ENCODE measurements at regions not wholly inside any gene's neighbourhood (a gene's known extent, or its start where the extent isn't known, plus 50 kb on each side); places are given as distances from the start of the nearest gene placed in this dataset.
A peak's percentile ranks its signal among the peaks of the same experiment; 100 is the strongest.

DNA sequence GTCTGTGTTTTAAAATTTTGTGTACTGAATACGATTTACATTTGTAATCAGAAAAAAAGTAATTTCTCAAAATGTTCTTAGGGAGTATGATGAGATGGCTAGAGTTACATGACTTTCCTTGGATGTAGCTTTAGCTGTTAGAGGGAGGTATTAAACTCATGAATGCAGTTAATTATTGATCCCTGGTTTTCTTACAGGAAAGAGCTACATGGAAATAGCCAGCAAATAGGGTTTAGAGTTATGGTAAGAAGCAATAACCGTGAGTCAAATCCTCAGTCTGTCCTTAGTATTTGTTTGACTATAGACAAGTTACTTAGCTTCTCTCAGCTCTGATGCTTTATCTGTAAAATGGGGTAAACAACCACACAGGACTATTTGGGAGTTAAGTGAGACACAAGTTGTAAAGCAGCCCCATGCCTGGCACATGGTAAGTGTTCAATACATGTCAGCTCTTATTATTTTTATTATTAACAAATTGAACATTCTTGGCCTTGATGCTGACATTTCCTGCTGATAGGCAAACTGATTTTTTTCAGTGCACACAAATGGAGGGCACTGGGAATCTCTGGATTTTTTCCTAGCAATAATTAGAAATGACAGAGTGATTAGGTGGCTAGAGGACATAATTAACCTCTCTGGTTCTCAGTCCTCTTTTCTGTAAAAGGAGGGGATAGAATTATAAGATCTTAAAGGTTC, 204.5 kb upstream of the PHYHIPL start:
- Histone ChIP-seq H3K4me2 (no peak overlapping the region), H3K9ac (no peak overlapping the region), H4K20me1 (ENCODE audit: insufficient read depth) (no peaks in the 10 kb centered on the region), H3K9me2 (no peaks in the 10 kb centered on the region), H3K4me3 (ENCODE audit: low read depth in 2 of 2, low read length in 1 of 2) (no peak overlapping the region), H3K36me3 (replicated peaks in 1 of 2; ENCODE audit: control insufficient read depth in 1 of 2, insufficient read depth in 2 of 2, low read length in 1 of 2) (no peaks in the 10 kb centered on the region), H3K27ac (ENCODE audit: low read depth in 2 of 2, low read length in 1 of 2) (peak overlapping the region in 1 of 2 experiments; percentile 99; a peak in 3 of 4 replicates), H3K9me3 (no peaks in the 10 kb centered on the region), H3F3A (replicated peaks; ENCODE audit: insufficient read depth) (peaks cover 3% of the 10 kb centered on the region), H3K4me1 (ENCODE audit: control insufficient read depth in 1 of 2, insufficient read depth in 2 of 2, low read depth in 1 of 2, low read length in 1 of 2) (peaks cover 0 to 42% of the 10 kb centered on the region in 2 experiments; a peak in 2 of 4 replicates), H2AFZ (ENCODE audit: low read depth) (no peak overlapping the region), H3K27me3 (ENCODE audit: insufficient read depth) (no peaks in the 10 kb centered on the region), H3K79me2 (ENCODE audit: insufficient read depth) (no peaks in the 10 kb centered on the region)
- DNase-seq: peak; percentile 45
- ChIA-PET CTCF (interaction anchor here (0.8 to 1.9 kb wide), 8 partner anchors 20 to 608 kb away, joined by 3 to 6 read pairs (median 3); no protein-coding TSS in a partner anchor), POLR2A (interaction anchor here (1.6 kb wide), 1 partner anchor 127 kb away, joined by 3 read pairs; no protein-coding TSS in a partner anchor)
- 18% methylated on average over 2 of the region's 2 CpGs for WGBS (ENCODE audit: low lambda C conversion rate)
- TF ChIP-seq CHD2 (IDR thresholded peaks at IDR 0.05; ENCODE audit: low read length, partially characterized antibody): peak; percentile 78
- no peak for TF ChIP-seq ELF1 (IDR thresholded peaks at IDR 0.05)
- peak in 1 of 2 experiments; percentile 100; a peak in 2 of 4 replicates for TF ChIP-seq EP300 (IDR thresholded peaks at IDR 0.05; ENCODE audit: borderline replicate concordance in 1 of 2, low read depth in 1 of 2, low read length in 1 of 2)
- TF ChIP-seq, protein P1, sequence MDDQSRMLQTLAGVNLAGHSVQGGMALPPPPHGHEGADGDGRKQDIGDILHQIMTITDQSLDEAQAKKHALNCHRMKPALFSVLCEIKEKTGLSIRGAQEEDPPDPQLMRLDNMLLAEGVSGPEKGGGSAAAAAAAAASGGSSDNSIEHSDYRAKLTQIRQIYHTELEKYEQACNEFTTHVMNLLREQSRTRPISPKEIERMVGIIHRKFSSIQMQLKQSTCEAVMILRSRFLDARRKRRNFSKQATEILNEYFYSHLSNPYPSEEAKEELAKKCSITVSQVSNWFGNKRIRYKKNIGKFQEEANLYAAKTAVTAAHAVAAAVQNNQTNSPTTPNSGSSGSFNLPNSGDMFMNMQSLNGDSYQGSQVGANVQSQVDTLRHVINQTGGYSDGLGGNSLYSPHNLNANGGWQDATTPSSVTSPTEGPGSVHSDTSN (IDR thresholded peaks at IDR 0.05): peak; percentile 72
- TF ChIP-seq, protein P2, sequence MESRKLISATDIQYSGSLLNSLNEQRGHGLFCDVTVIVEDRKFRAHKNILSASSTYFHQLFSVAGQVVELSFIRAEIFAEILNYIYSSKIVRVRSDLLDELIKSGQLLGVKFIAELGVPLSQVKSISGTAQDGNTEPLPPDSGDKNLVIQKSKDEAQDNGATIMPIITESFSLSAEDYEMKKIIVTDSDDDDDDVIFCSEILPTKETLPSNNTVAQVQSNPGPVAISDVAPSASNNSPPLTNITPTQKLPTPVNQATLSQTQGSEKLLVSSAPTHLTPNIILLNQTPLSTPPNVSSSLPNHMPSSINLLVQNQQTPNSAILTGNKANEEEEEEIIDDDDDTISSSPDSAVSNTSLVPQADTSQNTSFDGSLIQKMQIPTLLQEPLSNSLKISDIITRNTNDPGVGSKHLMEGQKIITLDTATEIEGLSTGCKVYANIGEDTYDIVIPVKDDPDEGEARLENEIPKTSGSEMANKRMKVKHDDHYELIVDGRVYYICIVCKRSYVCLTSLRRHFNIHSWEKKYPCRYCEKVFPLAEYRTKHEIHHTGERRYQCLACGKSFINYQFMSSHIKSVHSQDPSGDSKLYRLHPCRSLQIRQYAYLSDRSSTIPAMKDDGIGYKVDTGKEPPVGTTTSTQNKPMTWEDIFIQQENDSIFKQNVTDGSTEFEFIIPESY (IDR thresholded peaks at IDR 0.05; ENCODE audit: borderline replicate concordance, low read depth): no peak
- no peak; the same call in 1 of the 2 replicates for TF ChIP-seq NFIC (IDR thresholded peaks at IDR 0.05; ENCODE audit: borderline replicate concordance)
- peak; percentile 88 for TF ChIP-seq GATA2 (CRISPR knock-in tag; IDR thresholded peaks at IDR 0.05)
- peak; percentile 73; the same call in 1 of the 2 replicates for TF ChIP-seq TEAD4 (IDR thresholded peaks at IDR 0.05; ENCODE audit: borderline replicate concordance, insufficient read depth)
- no peak for TF ChIP-seq GABPA (IDR thresholded peaks at IDR 0.05; ENCODE audit: low read depth)
- peak; percentile 81 for TF ChIP-seq MXI1 (IDR thresholded peaks at IDR 0.05; ENCODE audit: low read depth, low read length)
- TF ChIP-seq EZH2phosphoT487 (IDR thresholded peaks at IDR 0.05; ENCODE audit: borderline replicate concordance, low read depth): no peak
- TF ChIP-seq RCOR1 (IDR thresholded peaks at IDR 0.05; ENCODE audit: low read length): peak; percentile 92
- peak; percentile 80 for TF ChIP-seq TCF12 (IDR thresholded peaks at IDR 0.05)
- TF ChIP-seq REST (IDR thresholded peaks at IDR 0.05; ENCODE audit: low read depth, low read length): no peak
- peak; percentile 89 for TF ChIP-seq FOXJ3 (CRISPR knock-in tag; IDR thresholded peaks at IDR 0.05)
- peak; percentile 77; the same call in 1 of the 2 replicates for TF ChIP-seq POLR2AphosphoS5 (IDR thresholded peaks at IDR 0.05; ENCODE audit: low read depth, low read length)
- no peak for TF ChIP-seq YY1 (IDR thresholded peaks at IDR 0.05; ENCODE audit: low read depth)
- TF ChIP-seq, protein P3, sequence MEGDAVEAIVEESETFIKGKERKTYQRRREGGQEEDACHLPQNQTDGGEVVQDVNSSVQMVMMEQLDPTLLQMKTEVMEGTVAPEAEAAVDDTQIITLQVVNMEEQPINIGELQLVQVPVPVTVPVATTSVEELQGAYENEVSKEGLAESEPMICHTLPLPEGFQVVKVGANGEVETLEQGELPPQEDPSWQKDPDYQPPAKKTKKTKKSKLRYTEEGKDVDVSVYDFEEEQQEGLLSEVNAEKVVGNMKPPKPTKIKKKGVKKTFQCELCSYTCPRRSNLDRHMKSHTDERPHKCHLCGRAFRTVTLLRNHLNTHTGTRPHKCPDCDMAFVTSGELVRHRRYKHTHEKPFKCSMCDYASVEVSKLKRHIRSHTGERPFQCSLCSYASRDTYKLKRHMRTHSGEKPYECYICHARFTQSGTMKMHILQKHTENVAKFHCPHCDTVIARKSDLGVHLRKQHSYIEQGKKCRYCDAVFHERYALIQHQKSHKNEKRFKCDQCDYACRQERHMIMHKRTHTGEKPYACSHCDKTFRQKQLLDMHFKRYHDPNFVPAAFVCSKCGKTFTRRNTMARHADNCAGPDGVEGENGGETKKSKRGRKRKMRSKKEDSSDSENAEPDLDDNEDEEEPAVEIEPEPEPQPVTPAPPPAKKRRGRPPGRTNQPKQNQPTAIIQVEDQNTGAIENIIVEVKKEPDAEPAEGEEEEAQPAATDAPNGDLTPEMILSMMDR (IDR thresholded peaks at IDR 0.05): no peak
- TF ChIP-seq JUND (IDR thresholded peaks at IDR 0.05): peak; percentile 46; the same call in 1 of the 2 replicates
- TF ChIP-seq RAD21 (IDR thresholded peaks at IDR 0.05; ENCODE audit: low read length): no peak; the same call in 1 of the 2 replicates
